Activated CD4-positive, alpha-beta T cell treated with anti-CD3 and anti-CD28 coated beads, Interleukin-2, amount 10 ng/mL, durations not matched to agents 24 days and 14 days (primary cell): ENCODE measurements at regions not wholly inside any gene's neighbourhood (a gene's known extent, or its start where the extent isn't known, plus 50 kb on each side); places are given as distances from the start of the nearest gene placed in this dataset.

Experiments used
- DNase-seq: peaks from one replicate; pipeline ENCODE4 v3.0.0; 2022
- H3K27ac Mint-ChIP-seq: one replicate; pipeline ENCODE4 v1.8.0; 2022; ENCODE audit warnings: mild to moderate bottlenecking, mixed read lengths
- H3K27me3 Mint-ChIP-seq: one replicate; pipeline ENCODE4 v1.8.0; 2022; ENCODE audit warnings: mixed read lengths
- H3K36me3 Mint-ChIP-seq: one replicate; pipeline ENCODE4 v1.8.0; 2022; ENCODE audit warnings: low read depth, mild to moderate bottlenecking, mixed read lengths
- H3K4me1 Mint-ChIP-seq: one replicate; pipeline ENCODE4 v1.8.0; 2021; ENCODE audit warnings: mixed read lengths
- H3K4me3 Mint-ChIP-seq: one replicate; pipeline ENCODE4 v1.8.0; 2022; ENCODE audit warnings: mild to moderate bottlenecking, moderate library complexity, mixed read lengths
- H3K9me3 Mint-ChIP-seq: one replicate; pipeline ENCODE4 v1.8.0; 2021; ENCODE audit warnings: mixed read lengths
- intact Hi-C: fragments of 100-400 bp; cut with micrococcal nuclease; formaldehyde crosslinking; loops from one replicate; pipeline ENCODE4 v1.15.1; 2023

GRCh38 chr2:150859877-150860276, 372.4 kb upstream of the RND3 start:
- H3K4me1 Mint-ChIP-seq = no peaks in the 10 kb centered on the region
- intact Hi-C loops = no loop called here
- H3K27ac Mint-ChIP-seq = no peak overlapping the region
- no peak overlapping the region for H3K4me3 Mint-ChIP-seq
- no peaks in the 10 kb centered on the region for H3K36me3 Mint-ChIP-seq
- no peak for DNase-seq
- no peaks in the 10 kb centered on the region for H3K9me3 Mint-ChIP-seq
- no peaks in the 10 kb centered on the region for H3K27me3 Mint-ChIP-seq

GRCh38 chr2:150859162-150859561, 371.7 kb upstream of the RND3 start:
- DNase-seq = no peak
- intact Hi-C loops = no loop called here
- Mint-ChIP-seq H3K27me3 (no peaks in the 10 kb centered on the region), H3K9me3 (no peaks in the 10 kb centered on the region), H3K27ac (no peak overlapping the region), H3K4me3 (no peak overlapping the region), H3K4me1 (no peaks in the 10 kb centered on the region), H3K36me3 (no peaks in the 10 kb centered on the region)

- Mint-ChIP-seq H3K9me3 (no peaks in the 10 kb centered on the region), H3K36me3 (no peaks in the 10 kb centered on the region), H3K27me3 (no peaks in the 10 kb centered on the region), H3K4me3 (no peak overlapping the region), H3K27ac (no peak overlapping the region), H3K4me1 (no peaks in the 10 kb centered on the region)
- DNase-seq = no peak
- intact Hi-C loops = no loop called here
Measured at GRCh38 chr2:150858382-150858781, 370.9 kb upstream of the RND3 start.

GRCh38 chr2:150856596-150857281, 369.3 kb upstream of the RND3 start:
- Mint-ChIP-seq H3K4me3 (no peak overlapping the region), H3K27ac (no peak overlapping the region), H3K4me1 (no peaks in the 10 kb centered on the region), H3K36me3 (no peaks in the 10 kb centered on the region), H3K27me3 (no peaks in the 10 kb centered on the region), H3K9me3 (no peaks in the 10 kb centered on the region)
- no peak for DNase-seq
- intact Hi-C loops = no loop called here

- no peaks in the 10 kb centered on the region for H3K36me3 Mint-ChIP-seq
- no peak overlapping the region for H3K27ac Mint-ChIP-seq
- H3K9me3 Mint-ChIP-seq = no peaks in the 10 kb centered on the region
- DNase-seq = no peak
- no peaks in the 10 kb centered on the region for H3K27me3 Mint-ChIP-seq
- intact Hi-C loops = no loop called here
- H3K4me3 Mint-ChIP-seq = no peak overlapping the region
- H3K4me1 Mint-ChIP-seq = no peaks in the 10 kb centered on the region
Measured at GRCh38 chr2:150853263-150853662, 365.8 kb upstream of the RND3 start.

GRCh38 chr2:150850641-150851040, 363.2 kb upstream of the RND3 start:
- no peaks in the 10 kb centered on the region for H3K27me3 Mint-ChIP-seq
- intact Hi-C loops = no loop called here
- no peaks in the 10 kb centered on the region for H3K4me1 Mint-ChIP-seq
- H3K4me3 Mint-ChIP-seq = no peak overlapping the region
- H3K36me3 Mint-ChIP-seq = no peaks in the 10 kb centered on the region
- no peaks in the 10 kb centered on the region for H3K9me3 Mint-ChIP-seq
- DNase-seq = no peak
- H3K27ac Mint-ChIP-seq = no peak overlapping the region

GRCh38 chr2:150847578-150847977, 360.1 kb upstream of the RND3 start:
- Mint-ChIP-seq H3K4me3 (no peak overlapping the region), H3K9me3 (no peaks in the 10 kb centered on the region), H3K27ac (no peak overlapping the region), H3K36me3 (no peaks in the 10 kb centered on the region), H3K4me1 (no peaks in the 10 kb centered on the region), H3K27me3 (no peaks in the 10 kb centered on the region)
- intact Hi-C loops = no loop called here
- DNase-seq = no peak

GRCh38 chr2:150846691-150847090, 359.2 kb upstream of the RND3 start:
- Mint-ChIP-seq H3K36me3 (no peaks in the 10 kb centered on the region), H3K9me3 (no peaks in the 10 kb centered on the region), H3K4me3 (no peak overlapping the region), H3K27me3 (no peaks in the 10 kb centered on the region), H3K4me1 (no peaks in the 10 kb centered on the region), H3K27ac (no peak overlapping the region)
- intact Hi-C loops = no loop called here
- DNase-seq = no peak

- no peak for DNase-seq
- Mint-ChIP-seq H3K4me1 (no peaks in the 10 kb centered on the region), H3K27me3 (no peaks in the 10 kb centered on the region), H3K9me3 (no peaks in the 10 kb centered on the region), H3K27ac (no peak overlapping the region), H3K36me3 (no peaks in the 10 kb centered on the region), H3K4me3 (no peak overlapping the region)
- intact Hi-C loops = no loop called here
Measured at GRCh38 chr2:150832686-150833085, 345.2 kb upstream of the RND3 start.

- Mint-ChIP-seq H3K9me3 (no peaks in the 10 kb centered on the region), H3K4me1 (no peaks in the 10 kb centered on the region), H3K27me3 (no peaks in the 10 kb centered on the region), H3K36me3 (no peaks in the 10 kb centered on the region), H3K27ac (no peak overlapping the region), H3K4me3 (no peak overlapping the region)
- intact Hi-C loops = no loop called here
- no peak for DNase-seq
Measured at GRCh38 chr2:150824118-150824517, 336.7 kb upstream of the RND3 start.

- intact Hi-C loops = no loop called here
- no peaks in the 10 kb centered on the region for H3K27me3 Mint-ChIP-seq
- H3K27ac Mint-ChIP-seq = no peak overlapping the region
- no peaks in the 10 kb centered on the region for H3K4me1 Mint-ChIP-seq
- no peaks in the 10 kb centered on the region for H3K9me3 Mint-ChIP-seq
- H3K4me3 Mint-ChIP-seq = no peak overlapping the region
- DNase-seq = no peak
- H3K36me3 Mint-ChIP-seq = no peaks in the 10 kb centered on the region
Measured at GRCh38 chr2:150817422-150817821, 330.0 kb upstream of the RND3 start.

- no peaks in the 10 kb centered on the region for H3K9me3 Mint-ChIP-seq
- no peak overlapping the region for H3K4me3 Mint-ChIP-seq
- no peaks in the 10 kb centered on the region for H3K27me3 Mint-ChIP-seq
- no peak for DNase-seq
- H3K4me1 Mint-ChIP-seq = no peaks in the 10 kb centered on the region
- H3K27ac Mint-ChIP-seq = no peak overlapping the region
- H3K36me3 Mint-ChIP-seq = no peaks in the 10 kb centered on the region
- intact Hi-C loops = no loop called here
Measured at GRCh38 chr2:150812664-150813367, 325.3 kb upstream of the RND3 start.

- Mint-ChIP-seq H3K4me3 (no peak overlapping the region), H3K27me3 (no peaks in the 10 kb centered on the region), H3K36me3 (no peaks in the 10 kb centered on the region), H3K9me3 (no peaks in the 10 kb centered on the region), H3K27ac (no peak overlapping the region), H3K4me1 (no peaks in the 10 kb centered on the region)
- DNase-seq = no peak
- intact Hi-C loops = no loop called here
Measured at GRCh38 chr2:150812066-150812465, 324.6 kb upstream of the RND3 start.

GRCh38 chr2:150811259-150811855, 323.9 kb upstream of the RND3 start:
- DNase-seq = no peak
- intact Hi-C loops = no loop called here
- Mint-ChIP-seq H3K4me1 (no peaks in the 10 kb centered on the region), H3K36me3 (no peaks in the 10 kb centered on the region), H3K27me3 (no peaks in the 10 kb centered on the region), H3K4me3 (no peak overlapping the region), H3K27ac (no peak overlapping the region), H3K9me3 (no peaks in the 10 kb centered on the region)
